ENCODE measurements at regions not wholly inside any gene's neighbourhood (a gene's known extent, or its start where the extent isn't known, plus 50 kb on each side); places are given as distances from the start of the nearest gene placed in this dataset.
"Not testable (repeated sequence)": the region's sequence is repeated elsewhere in the genome, so short reads cannot be mapped to it uniquely, and the experiment has no call there.

GRCh38 chr1:203999618-204000017 lies 73.3 kb upstream of the SOX13 start:
- DNase-seq = no peak

GRCh38 chr1:204001166-204001901 lies 71.6 kb upstream of the SOX13 start:
- DNase-seq = no peak

- DNase-seq = no peak
These were observed 70.3 kb upstream of the SOX13 start for GRCh38 chr1:204002614-204003013.

- DNase-seq = no peak
These were observed 69.4 kb upstream of the SOX13 start for GRCh38 chr1:204003536-204003935.

GRCh38 chr1:204011426-204011825 lies 61.5 kb upstream of the SOX13 start:
- DNase-seq = no peak

- DNase-seq = no peak
These were observed 59.9 kb upstream of the SOX13 start for GRCh38 chr1:204013052-204013451.

GRCh38 chr1:204014336-204014735 lies 58.6 kb upstream of the SOX13 start:
- DNase-seq = no peak

- DNase-seq = not testable (repeated sequence)
These were observed 58.0 kb upstream of the SOX13 start for GRCh38 chr1:204014961-204015360.

GRCh38 chr1:204017032-204017431 lies 55.9 kb upstream of the SOX13 start:
- DNase-seq = no peak

- no peak for DNase-seq
These were observed 54.5 kb upstream of the SOX13 start for GRCh38 chr1:204018460-204018859.
